ENCODE measurements at regions not wholly inside any gene's neighbourhood (a gene's known extent, or its start where the extent isn't known, plus 50 kb on each side); places are given as distances from the start of the nearest gene placed in this dataset.

- Histone ChIP-seq H3K36me3 (no peaks in the 10 kb centered on the region), H3K27ac (no peak overlapping the region), H3K27me3 (no peaks in the 10 kb centered on the region), H3K4me1 (peaks cover 0 to 13% (median 9%) of the 10 kb centered on the region in 4 donors), H3K4me3 (no peak overlapping the region), H3K9me3 (no peaks in the 10 kb centered on the region)
- DNase-seq (no peak), ATAC-seq (ENCODE audit: low FRiP score in 2 of 2) (no peak)
- no peak for TF ChIP-seq POLR2A (IDR thresholded peaks at IDR 0.05)
- 93 to 96% methylated on average over 3 of the region's 3 CpGs for WGBS, 2 donors
Measured at GRCh38 chr1:218703836-218704235, 358.7 kb downstream of the TGFB2 start.

DNA sequence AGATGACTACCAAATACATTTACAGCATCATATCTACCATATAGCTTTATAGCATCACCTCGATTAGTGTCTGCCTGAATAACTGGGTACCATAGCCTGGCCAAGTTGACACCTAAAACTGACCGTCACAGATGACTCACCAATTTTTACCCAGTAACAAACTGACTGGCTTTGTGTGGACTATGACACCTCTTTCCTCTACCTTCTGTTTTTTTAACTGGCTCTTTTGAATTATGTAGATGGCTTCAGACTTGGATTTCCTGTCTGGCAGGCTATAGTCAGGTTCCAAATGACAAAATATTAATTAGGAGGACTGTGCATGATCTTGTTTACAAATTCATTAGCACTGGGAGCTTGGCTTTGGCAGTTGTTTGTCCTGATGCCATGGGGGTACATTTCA is 360.3 kb downstream of the TGFB2 start:
- TF ChIP-seq POLR2A (IDR thresholded peaks at IDR 0.05): no peak
- no peak for TF ChIP-seq POLR2AphosphoS5 (IDR thresholded peaks at IDR 0.05)
- TF ChIP-seq, protein P1, sequence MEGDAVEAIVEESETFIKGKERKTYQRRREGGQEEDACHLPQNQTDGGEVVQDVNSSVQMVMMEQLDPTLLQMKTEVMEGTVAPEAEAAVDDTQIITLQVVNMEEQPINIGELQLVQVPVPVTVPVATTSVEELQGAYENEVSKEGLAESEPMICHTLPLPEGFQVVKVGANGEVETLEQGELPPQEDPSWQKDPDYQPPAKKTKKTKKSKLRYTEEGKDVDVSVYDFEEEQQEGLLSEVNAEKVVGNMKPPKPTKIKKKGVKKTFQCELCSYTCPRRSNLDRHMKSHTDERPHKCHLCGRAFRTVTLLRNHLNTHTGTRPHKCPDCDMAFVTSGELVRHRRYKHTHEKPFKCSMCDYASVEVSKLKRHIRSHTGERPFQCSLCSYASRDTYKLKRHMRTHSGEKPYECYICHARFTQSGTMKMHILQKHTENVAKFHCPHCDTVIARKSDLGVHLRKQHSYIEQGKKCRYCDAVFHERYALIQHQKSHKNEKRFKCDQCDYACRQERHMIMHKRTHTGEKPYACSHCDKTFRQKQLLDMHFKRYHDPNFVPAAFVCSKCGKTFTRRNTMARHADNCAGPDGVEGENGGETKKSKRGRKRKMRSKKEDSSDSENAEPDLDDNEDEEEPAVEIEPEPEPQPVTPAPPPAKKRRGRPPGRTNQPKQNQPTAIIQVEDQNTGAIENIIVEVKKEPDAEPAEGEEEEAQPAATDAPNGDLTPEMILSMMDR (IDR thresholded peaks at IDR 0.05): no peak
- no peak for TF ChIP-seq EP300 (IDR thresholded peaks at IDR 0.05)
- Histone ChIP-seq H3K4me1 (peaks cover 0 to 13% (median 9%) of the 10 kb centered on the region in 4 donors), H3K9me3 (no peaks in the 10 kb centered on the region), H3K4me3 (no peak overlapping the region), H3K27me3 (no peaks in the 10 kb centered on the region), H3K36me3 (no peaks in the 10 kb centered on the region), H3K27ac (no peak overlapping the region)
- WGBS, 2 donors: 78 to 83% methylated on average over 2 of the region's 2 CpGs
- no peak for DNase-seq
- no peak for ATAC-seq (ENCODE audit: low FRiP score in 2 of 2)

DNA sequence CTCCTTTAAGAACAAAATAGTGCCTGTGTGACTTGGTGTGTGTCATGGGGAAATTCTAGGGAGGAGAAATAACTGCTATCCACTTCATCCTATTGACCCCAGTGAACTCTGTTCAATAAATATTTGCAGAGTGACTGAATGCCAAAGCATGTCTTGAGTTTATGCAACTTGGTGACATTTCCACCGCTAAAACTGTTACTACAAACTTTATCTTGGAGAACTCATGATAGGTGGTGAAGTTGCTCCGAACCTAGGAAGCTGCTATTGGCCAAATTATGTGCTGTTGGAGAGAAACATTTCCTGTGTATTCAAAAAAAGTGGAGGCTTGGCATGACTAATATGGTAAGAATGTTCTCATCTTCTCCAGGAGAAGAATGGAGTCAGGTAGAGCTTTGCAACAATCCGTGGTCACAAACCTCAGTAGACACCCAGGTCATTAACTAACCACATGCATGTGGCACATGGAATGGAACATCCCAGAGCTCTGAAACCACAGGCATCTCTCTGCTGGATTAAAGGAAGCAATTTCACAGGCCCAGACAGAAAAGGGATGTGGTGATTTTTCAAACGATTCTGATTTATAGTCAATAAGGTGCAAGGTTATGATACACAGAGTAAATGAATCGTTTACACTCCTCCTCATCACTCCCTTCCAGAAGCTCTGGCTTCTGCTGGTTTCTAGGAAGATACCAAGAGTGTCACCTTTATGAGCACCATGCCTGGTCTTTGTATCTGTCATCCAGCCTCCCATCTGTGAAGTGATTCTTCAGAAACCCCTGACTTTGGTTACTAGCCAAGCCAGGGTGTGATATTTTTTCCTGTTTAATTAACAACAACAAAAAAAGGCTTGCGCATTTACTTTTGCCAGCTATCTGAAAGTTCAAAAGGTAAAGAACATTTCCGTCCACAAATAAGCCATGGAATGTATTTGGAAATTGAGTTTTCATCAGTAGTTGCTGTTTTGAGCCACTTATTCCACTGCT is 361.1 kb downstream of the TGFB2 start:
- DNase-seq: no peak
- 50 to 52% methylated on average over 7 of the region's 7 CpGs for WGBS, 2 donors
- H3K27ac ChIP-seq: peak overlapping the region in 1 of 4 donors; percentile 26
- H3K4me3 ChIP-seq: no peak overlapping the region
- peak; percentile 47 to 84 for ATAC-seq (ENCODE audit: low FRiP score in 2 of 2)
- no peaks in the 10 kb centered on the region for H3K27me3 ChIP-seq
- TF ChIP-seq, protein P1 (IDR thresholded peaks at IDR 0.05): no peak
- TF ChIP-seq EP300 (IDR thresholded peaks at IDR 0.05) (peak in 2 of 4 donors; percentile 15 to 68), POLR2A (IDR thresholded peaks at IDR 0.05) (no peak), POLR2AphosphoS5 (IDR thresholded peaks at IDR 0.05) (no peak)
- no peaks in the 10 kb centered on the region for H3K36me3 ChIP-seq
- H3K9me3 ChIP-seq: no peaks in the 10 kb centered on the region
- H3K4me1 ChIP-seq: peaks cover 0 to 13% (median 9%) of the 10 kb centered on the region in 4 donors

DNA sequence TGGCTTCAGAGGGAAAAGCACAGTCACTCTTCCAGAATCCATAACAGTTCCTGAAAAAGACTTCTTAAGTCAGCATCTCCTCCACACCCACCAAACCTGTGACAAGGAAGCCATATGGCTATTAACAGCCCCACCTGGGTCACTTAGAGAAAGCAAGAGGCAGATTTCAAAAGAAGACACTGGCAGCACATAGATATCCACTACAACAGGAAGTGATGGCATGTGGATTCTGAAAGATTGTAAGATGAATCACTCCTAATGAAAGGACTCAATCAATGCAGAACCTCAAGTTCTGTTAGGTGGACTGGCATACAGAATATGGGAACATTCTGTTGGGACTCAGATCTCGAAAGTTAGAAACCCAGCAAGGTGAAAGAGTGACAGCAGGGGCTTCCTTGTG is 365.9 kb downstream of the TGFB2 start:
- no peak overlapping the region for H3K27ac ChIP-seq
- DNase-seq (no peak), ATAC-seq (ENCODE audit: low FRiP score in 2 of 2) (no peak)
- TF ChIP-seq, protein P1 (IDR thresholded peaks at IDR 0.05): no peak
- TF ChIP-seq POLR2AphosphoS5 (IDR thresholded peaks at IDR 0.05): no peak
- TF ChIP-seq EP300 (IDR thresholded peaks at IDR 0.05): no peak
- TF ChIP-seq POLR2A (IDR thresholded peaks at IDR 0.05): no peak
- no peak overlapping the region for H3K4me3 ChIP-seq
- H3K36me3 ChIP-seq: no peaks in the 10 kb centered on the region
- WGBS, 2 donors: 80 to 90% methylated on average over 1 of the region's 1 CpG
- peaks cover 0 to 6% (median 2%) of the 10 kb centered on the region in 4 donors for H3K4me1 ChIP-seq
- no peaks in the 10 kb centered on the region for H3K9me3 ChIP-seq
- H3K27me3 ChIP-seq: no peaks in the 10 kb centered on the region

DNA sequence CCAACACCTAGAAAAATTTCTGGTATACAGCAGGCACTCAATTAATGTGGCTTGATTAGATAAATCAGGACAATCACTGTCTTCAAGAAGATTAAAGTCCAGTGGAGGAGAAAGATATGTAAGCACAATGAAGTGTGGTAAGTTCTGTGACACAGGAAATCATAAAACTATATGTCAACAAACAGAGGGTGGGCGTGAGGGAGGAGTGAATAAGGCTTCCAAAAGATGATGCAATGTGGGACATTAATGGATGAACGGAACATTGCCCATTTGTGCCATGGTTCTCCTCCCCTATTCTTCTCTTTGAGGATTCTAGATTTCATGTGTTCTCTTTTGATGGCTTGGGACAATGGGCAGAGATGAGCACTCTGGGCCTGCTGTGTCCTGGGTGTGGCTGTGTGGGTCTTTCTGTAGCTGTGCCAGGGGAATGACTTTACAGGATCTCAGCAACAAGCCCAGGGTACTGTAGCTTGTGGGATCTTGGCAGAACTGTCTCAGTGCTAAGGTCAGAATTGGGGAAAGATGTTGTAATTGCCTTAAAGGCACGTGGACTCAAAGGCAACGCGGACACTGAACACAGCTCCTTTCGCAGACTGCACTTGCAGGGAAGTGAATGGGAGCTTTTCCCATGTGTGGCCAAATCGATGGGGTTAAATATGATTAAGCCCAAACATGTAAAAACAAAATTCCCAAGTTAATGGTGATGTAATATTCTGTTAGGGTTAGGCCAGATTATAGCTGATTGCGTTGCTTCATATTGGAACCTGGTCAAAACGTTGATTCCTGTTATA is 366.9 kb downstream of the TGFB2 start:
- ATAC-seq (ENCODE audit: low FRiP score in 2 of 2): peak in 1 of 2 donors; percentile 92
- no peak for DNase-seq
- no peaks in the 10 kb centered on the region for H3K4me1 ChIP-seq

More for the DNA sequence above, 366.9 kb downstream of the TGFB2 start:
- TF ChIP-seq POLR2A (IDR thresholded peaks at IDR 0.05) (no peak), EP300 (IDR thresholded peaks at IDR 0.05) (no peak), POLR2AphosphoS5 (IDR thresholded peaks at IDR 0.05) (no peak)
- TF ChIP-seq, protein P1 (IDR thresholded peaks at IDR 0.05): no peak
- Histone ChIP-seq H3K27me3 (no peaks in the 10 kb centered on the region), H3K36me3 (no peaks in the 10 kb centered on the region), H3K4me3 (no peak overlapping the region), H3K27ac (no peak overlapping the region), H3K9me3 (no peaks in the 10 kb centered on the region)
- WGBS, 2 donors: 70 to 82% methylated on average over 9 of the region's 9 CpGs

All from upper lobe of left lung (tissue), 6 donors.